HUES6 (cell line): ENCODE measurements at regions not wholly inside any gene's neighbourhood (a gene's known extent, or its start where the extent isn't known, plus 50 kb on each side); places are given as distances from the start of the nearest gene placed in this dataset.
"Not testable (repeated sequence)": the region's sequence is repeated elsewhere in the genome, so short reads cannot be mapped to it uniquely, and the experiment has no call there.

Source experiments
- H3K27ac ChIP-seq: 2 replicates; pipeline ENCODE4 v1.7.0; 2013; ENCODE audit warnings: low read depth, mild to moderate bottlenecking, low read length, inconsistent platforms
- H3K27me3 ChIP-seq: 2 replicates; pipeline ENCODE4 v1.6.1; 2013; ENCODE audit warnings: low read length; ENCODE audit not compliant: control insufficient read depth, insufficient read depth
- H3K36me3 ChIP-seq: 2 replicates; pipeline ENCODE4 v1.6.1; 2013; ENCODE audit warnings: low read length; ENCODE audit not compliant: control insufficient read depth, insufficient read depth
- H3K4me1 ChIP-seq: 2 replicates; pipeline ENCODE4 v1.6.1; 2013; ENCODE audit warnings: low read length; ENCODE audit not compliant: control insufficient read depth, insufficient read depth
- H3K4me3 ChIP-seq: 2 replicates; pipeline ENCODE4 v1.5.1; 2013; ENCODE audit warnings: low read depth, low read length
- H3K9ac ChIP-seq: one replicate; pipeline ENCODE4 v1.6.1; 2013; ENCODE audit warnings: mild to moderate bottlenecking, low read length
- H3K9me3 ChIP-seq: 2 replicates; pipeline ENCODE4 v1.6.1; 2013; ENCODE audit warnings: low read depth, low read length; ENCODE audit not compliant: control insufficient read depth, insufficient read depth

GRCh38 chr20:12535770-12536169 is 473.0 kb upstream of the SPTLC3 start:
- Histone ChIP-seq H3K4me3 (no peak overlapping the region), H3K27me3 (0 out of 2 replicates have a peak, but pooled peaks cover 2% of the 10 kb centered on the region), H3K36me3 (no peaks in the 10 kb centered on the region), H3K9ac (no peak overlapping the region), H3K27ac (no peak overlapping the region), H3K4me1 (0 out of 2 replicates have a peak, but pooled peaks cover 4% of the 10 kb centered on the region), H3K9me3 (no peaks in the 10 kb centered on the region)

GRCh38 chr20:12554426-12554825 is 454.3 kb upstream of the SPTLC3 start:
- Histone ChIP-seq H3K27me3 (no peaks in the 10 kb centered on the region), H3K36me3 (no peaks in the 10 kb centered on the region), H3K9ac (no peak overlapping the region), H3K27ac (no peak overlapping the region), H3K4me3 (no peak overlapping the region), H3K9me3 (no peaks in the 10 kb centered on the region), H3K4me1 (peaks cover 6% of the 10 kb centered on the region; the same call in 1 of the 2 replicates)

- Histone ChIP-seq H3K4me1 (peaks cover under 1% of the 10 kb centered on the region; the same call in 1 of the 2 replicates), H3K4me3 (no peak overlapping the region), H3K9me3 (no peaks in the 10 kb centered on the region), H3K9ac (no peak overlapping the region), H3K27me3 (no peaks in the 10 kb centered on the region), H3K36me3 (no peaks in the 10 kb centered on the region), H3K27ac (no peak overlapping the region)
These were observed 453.4 kb upstream of the SPTLC3 start for GRCh38 chr20:12555369-12555768.

- not testable (repeated sequence) for H3K9ac ChIP-seq, H3K27ac ChIP-seq, H3K27me3 ChIP-seq, H3K36me3 ChIP-seq, H3K9me3 ChIP-seq, H3K4me1 ChIP-seq, H3K4me3 ChIP-seq
These were observed 452.9 kb upstream of the SPTLC3 start for GRCh38 chr20:12555849-12556248.

GRCh38 chr20:12557224-12557623 is 451.5 kb upstream of the SPTLC3 start:
- Histone ChIP-seq H3K4me3 (no peak overlapping the region), H3K27ac (no peak overlapping the region), H3K27me3 (no peaks in the 10 kb centered on the region), H3K9ac (no peak overlapping the region), H3K4me1 (no peaks in the 10 kb centered on the region), H3K36me3 (no peaks in the 10 kb centered on the region), H3K9me3 (no peaks in the 10 kb centered on the region)

- no peaks in the 10 kb centered on the region for H3K9me3 ChIP-seq
- H3K27me3 ChIP-seq, result no peaks in the 10 kb centered on the region
- H3K36me3 ChIP-seq, result no peaks in the 10 kb centered on the region
- H3K4me3 ChIP-seq, result no peak overlapping the region
- no peak overlapping the region for H3K27ac ChIP-seq
- no peak overlapping the region for H3K9ac ChIP-seq
- H3K4me1 ChIP-seq, result no peaks in the 10 kb centered on the region
These were observed 443.8 kb upstream of the SPTLC3 start for GRCh38 chr20:12564979-12565378.

- H3K27me3 ChIP-seq, result no peaks in the 10 kb centered on the region
- H3K4me3 ChIP-seq, result no peak overlapping the region
These were observed 442.2 kb upstream of the SPTLC3 start for GRCh38 chr20:12566596-12566995.

GRCh38 chr20:12570371-12570770 is 438.4 kb upstream of the SPTLC3 start:
- H3K9ac ChIP-seq, result no peak overlapping the region
- H3K9me3 ChIP-seq, result no peaks in the 10 kb centered on the region
- no peaks in the 10 kb centered on the region for H3K36me3 ChIP-seq
- no peak overlapping the region for H3K27ac ChIP-seq
- H3K4me3 ChIP-seq, result no peak overlapping the region
- H3K27me3 ChIP-seq, result no peaks in the 10 kb centered on the region
- H3K4me1 ChIP-seq, result peaks cover 7% of the 10 kb centered on the region; the same call in 1 of the 2 replicates

More at GRCh38 chr20:12566596-12566995, 442.2 kb upstream of the SPTLC3 start:
- Histone ChIP-seq H3K9me3 (no peaks in the 10 kb centered on the region), H3K27ac (no peak overlapping the region), H3K4me1 (peaks cover 4% of the 10 kb centered on the region; the same call in 1 of the 2 replicates), H3K36me3 (no peaks in the 10 kb centered on the region), H3K9ac (no peak overlapping the region)

- H3K9ac ChIP-seq, result no peak overlapping the region
- H3K4me1 ChIP-seq, result peaks cover 7% of the 10 kb centered on the region; the same call in 1 of the 2 replicates
- no peaks in the 10 kb centered on the region for H3K27me3 ChIP-seq
- no peaks in the 10 kb centered on the region for H3K9me3 ChIP-seq
- H3K36me3 ChIP-seq, result no peaks in the 10 kb centered on the region
- no peak overlapping the region for H3K4me3 ChIP-seq
- no peak overlapping the region for H3K27ac ChIP-seq
These were observed 435.3 kb upstream of the SPTLC3 start for GRCh38 chr20:12573442-12573841.

GRCh38 chr20:12575352-12576095 is 433.2 kb upstream of the SPTLC3 start:
- Histone ChIP-seq H3K36me3 (no peaks in the 10 kb centered on the region), H3K4me1 (peaks cover 7% of the 10 kb centered on the region; the same call in 1 of the 2 replicates), H3K27me3 (no peaks in the 10 kb centered on the region), H3K4me3 (no peak overlapping the region), H3K9me3 (no peaks in the 10 kb centered on the region), H3K27ac (no peak overlapping the region), H3K9ac (no peak overlapping the region)

GRCh38 chr20:12577213-12577612 is 431.6 kb upstream of the SPTLC3 start:
- H3K4me3 ChIP-seq, result no peak overlapping the region
- no peak overlapping the region for H3K9ac ChIP-seq
- H3K36me3 ChIP-seq, result no peaks in the 10 kb centered on the region
- H3K27me3 ChIP-seq, result no peaks in the 10 kb centered on the region
- no peak overlapping the region for H3K27ac ChIP-seq
- no peaks in the 10 kb centered on the region for H3K9me3 ChIP-seq
- H3K4me1 ChIP-seq, result peaks cover 3% of the 10 kb centered on the region; the same call in 1 of the 2 replicates
